ENCODE measurements at regions not wholly inside any gene's neighbourhood (a gene's known extent, or its start where the extent isn't known, plus 50 kb on each side); places are given as distances from the start of the nearest gene placed in this dataset.
A peak's percentile ranks its signal among the peaks of the same experiment; 100 is the strongest.

DNA sequence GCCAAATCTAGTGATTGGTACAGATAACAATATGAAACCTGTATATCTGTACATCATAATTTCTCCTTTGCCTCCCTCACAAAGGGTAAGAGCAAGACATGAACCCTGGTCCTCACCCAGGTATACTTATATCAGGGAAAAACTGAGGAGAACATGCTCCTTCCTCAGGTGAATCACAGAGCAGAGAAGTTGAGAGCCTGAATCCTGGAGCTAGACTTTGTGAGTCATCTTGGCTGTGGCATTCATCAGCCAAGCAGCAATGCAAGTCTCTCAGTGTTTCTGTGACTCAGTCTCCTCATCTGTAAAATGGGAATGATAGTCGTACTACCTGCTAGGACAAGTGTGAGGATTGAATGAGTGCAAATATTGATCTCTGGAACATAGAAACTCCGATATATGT, 165.7 kb upstream of the ADAMTS9 start:
- peak overlapping the region in 1 of 2 experiments; percentile 22; a peak in 1 of 4 replicates for H3K27ac ChIP-seq (ENCODE audit: low read depth in 2 of 2, low read length in 1 of 2)
- H3K9ac ChIP-seq = no peak overlapping the region
- no peak overlapping the region for H3K4me3 ChIP-seq (ENCODE audit: low read depth in 2 of 2, low read length in 1 of 2)
- no peaks in the 10 kb centered on the region for H3K36me3 ChIP-seq (replicated peaks in 1 of 2; ENCODE audit: control insufficient read depth in 1 of 2, insufficient read depth in 2 of 2, low read length in 1 of 2)
- no peak overlapping the region for H2AFZ ChIP-seq (ENCODE audit: low read depth)
- CTCF ChIA-PET = no interaction called here
- H4K20me1 ChIP-seq (ENCODE audit: insufficient read depth) = no peaks in the 10 kb centered on the region
- 89% methylated on average over 2 of the region's 2 CpGs for WGBS (ENCODE audit: low lambda C conversion rate)
- H3K4me1 ChIP-seq (ENCODE audit: control insufficient read depth in 1 of 2, insufficient read depth in 2 of 2, low read depth in 1 of 2, low read length in 1 of 2) = peaks cover 0 to 32% of the 10 kb centered on the region in 2 experiments; a peak in 3 of 4 replicates
- H3K9me2 ChIP-seq = no peaks in the 10 kb centered on the region
- H3K4me2 ChIP-seq = no peak overlapping the region
- no peaks in the 10 kb centered on the region for H3K79me2 ChIP-seq (ENCODE audit: insufficient read depth)
- H3K27me3 ChIP-seq (ENCODE audit: insufficient read depth) = no peaks in the 10 kb centered on the region
- POLR2A ChIA-PET = no interaction called here
- H3K9me3 ChIP-seq = no peaks in the 10 kb centered on the region
- no peak for DNase-seq
- TF ChIP-seq YY1 (IDR thresholded peaks at IDR 0.05; ENCODE audit: low read depth) (no peak), EZH2phosphoT487 (IDR thresholded peaks at IDR 0.05; ENCODE audit: borderline replicate concordance, low read depth) (no peak), CHD2 (IDR thresholded peaks at IDR 0.05; ENCODE audit: low read length, partially characterized antibody) (no peak), SMC3 (IDR thresholded peaks at IDR 0.05; ENCODE audit: low read depth, low read length) (no peak), REST (IDR thresholded peaks at IDR 0.05; ENCODE audit: low read depth, low read length) (no peak), TEAD4 (IDR thresholded peaks at IDR 0.05; ENCODE audit: borderline replicate concordance, insufficient read depth) (no peak)
- TF ChIP-seq, protein P1, sequence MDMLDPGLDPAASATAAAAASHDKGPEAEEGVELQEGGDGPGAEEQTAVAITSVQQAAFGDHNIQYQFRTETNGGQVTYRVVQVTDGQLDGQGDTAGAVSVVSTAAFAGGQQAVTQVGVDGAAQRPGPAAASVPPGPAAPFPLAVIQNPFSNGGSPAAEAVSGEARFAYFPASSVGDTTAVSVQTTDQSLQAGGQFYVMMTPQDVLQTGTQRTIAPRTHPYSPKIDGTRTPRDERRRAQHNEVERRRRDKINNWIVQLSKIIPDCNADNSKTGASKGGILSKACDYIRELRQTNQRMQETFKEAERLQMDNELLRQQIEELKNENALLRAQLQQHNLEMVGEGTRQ (IDR thresholded peaks at IDR 0.05; ENCODE audit: borderline replicate concordance, low read depth, low read length) = no peak
- no peaks in the 10 kb centered on the region for H3F3A ChIP-seq (replicated peaks; ENCODE audit: insufficient read depth)

DNA sequence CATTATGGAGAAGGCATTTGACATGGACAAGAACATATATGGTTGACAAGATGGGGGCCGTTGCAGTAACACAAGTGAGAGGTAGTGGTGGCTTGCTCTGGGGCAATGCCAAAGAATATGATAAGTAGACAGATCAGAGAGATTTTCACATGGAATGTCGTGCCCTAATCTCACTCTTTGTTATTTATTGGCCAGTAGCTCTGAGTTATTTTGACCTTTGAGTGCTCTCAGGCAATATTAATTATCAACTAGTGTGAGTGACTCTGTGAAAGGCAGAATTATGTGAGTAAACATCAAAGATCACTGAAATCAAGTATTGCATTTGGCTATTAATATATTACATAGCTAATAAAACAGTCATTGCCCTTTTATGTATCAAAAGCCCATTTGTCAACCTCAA, 164.9 kb upstream of the ADAMTS9 start:
- no peaks in the 10 kb centered on the region for H4K20me1 ChIP-seq (ENCODE audit: insufficient read depth)
- CTCF ChIA-PET = no interaction called here
- DNase-seq = no peak
- H3K9me3 ChIP-seq = no peaks in the 10 kb centered on the region
- no peak overlapping the region for H2AFZ ChIP-seq (ENCODE audit: low read depth)
- H3K4me1 ChIP-seq (ENCODE audit: control insufficient read depth in 1 of 2, insufficient read depth in 2 of 2, low read depth in 1 of 2, low read length in 1 of 2) = peaks cover 0 to 25% of the 10 kb centered on the region in 2 experiments; a peak in 3 of 4 replicates
- H3K4me2 ChIP-seq = no peak overlapping the region
- no peaks in the 10 kb centered on the region for H3K79me2 ChIP-seq (ENCODE audit: insufficient read depth)
- 66% methylated on average over 2 of the region's 2 CpGs for WGBS (ENCODE audit: low lambda C conversion rate)
- H3K36me3 ChIP-seq (replicated peaks in 1 of 2; ENCODE audit: control insufficient read depth in 1 of 2, insufficient read depth in 2 of 2, low read length in 1 of 2) = no peaks in the 10 kb centered on the region
- no peak for TF ChIP-seq EZH2phosphoT487 (IDR thresholded peaks at IDR 0.05; ENCODE audit: borderline replicate concordance, low read depth)
- no peak for TF ChIP-seq RFX5 (IDR thresholded peaks at IDR 0.05; ENCODE audit: low read length)
- no peak for TF ChIP-seq YY1 (IDR thresholded peaks at IDR 0.05; ENCODE audit: low read depth)
- TF ChIP-seq, protein P2, sequence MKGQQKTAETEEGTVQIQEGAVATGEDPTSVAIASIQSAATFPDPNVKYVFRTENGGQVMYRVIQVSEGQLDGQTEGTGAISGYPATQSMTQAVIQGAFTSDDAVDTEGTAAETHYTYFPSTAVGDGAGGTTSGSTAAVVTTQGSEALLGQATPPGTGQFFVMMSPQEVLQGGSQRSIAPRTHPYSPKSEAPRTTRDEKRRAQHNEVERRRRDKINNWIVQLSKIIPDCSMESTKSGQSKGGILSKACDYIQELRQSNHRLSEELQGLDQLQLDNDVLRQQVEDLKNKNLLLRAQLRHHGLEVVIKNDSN (IDR thresholded peaks at IDR 0.05; ENCODE audit: borderline replicate concordance, low read depth) = no peak
- H3K4me3 ChIP-seq (ENCODE audit: low read depth in 2 of 2, low read length in 1 of 2) = no peak overlapping the region
- POLR2A ChIA-PET = no interaction called here
- no peaks in the 10 kb centered on the region for H3F3A ChIP-seq (replicated peaks; ENCODE audit: insufficient read depth)
- H3K27ac ChIP-seq (ENCODE audit: low read depth in 2 of 2, low read length in 1 of 2) = no peak overlapping the region; a peak in 1 of 4 replicates
- no peaks in the 10 kb centered on the region for H3K9me2 ChIP-seq
- H3K9ac ChIP-seq = no peak overlapping the region
- no peaks in the 10 kb centered on the region for H3K27me3 ChIP-seq (ENCODE audit: insufficient read depth)
